ENCODE measurements at regions not wholly inside any gene's neighbourhood (a gene's known extent, or its start where the extent isn't known, plus 50 kb on each side); places are given as distances from the start of the nearest gene placed in this dataset.

DNA sequence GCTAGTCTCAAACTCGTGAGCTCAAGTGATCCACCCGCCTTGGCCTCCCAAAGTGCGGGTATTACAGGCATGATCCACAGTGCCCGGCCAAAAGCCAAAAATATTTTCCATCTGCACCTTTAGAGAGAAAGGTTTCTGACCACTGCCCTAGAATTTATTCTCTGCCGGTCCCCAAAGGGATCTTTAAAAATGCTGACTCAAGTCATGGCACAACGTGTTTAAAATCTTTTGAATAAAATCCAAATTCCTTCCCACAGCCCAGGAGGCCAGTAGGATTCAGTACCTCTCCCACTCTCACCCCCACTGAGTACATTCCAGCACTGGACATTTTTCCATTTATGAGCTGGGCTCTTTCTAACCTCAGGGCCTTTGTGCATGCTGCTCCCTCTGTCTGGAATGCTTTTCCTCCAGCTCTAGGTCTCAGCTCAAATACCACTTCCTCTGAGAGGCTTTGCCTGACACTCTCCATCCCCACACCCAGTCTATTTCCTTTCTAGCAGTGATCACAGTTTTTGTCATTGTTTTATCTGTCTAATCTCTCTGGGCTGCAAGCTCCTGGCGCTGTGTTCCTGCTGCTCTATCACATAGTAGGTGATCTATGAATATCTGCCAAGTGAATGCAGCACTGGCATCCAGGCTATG, 502.9 kb downstream of the SHQ1 start:
- Histone ChIP-seq H3K4me3 (ENCODE audit: insufficient read depth, low read depth, low read length, poor library complexity, severe bottlenecking) (no peak overlapping the region), H3K9me3 (ENCODE audit: control insufficient read depth, low read length) (no peaks in the 10 kb centered on the region), H3K27ac (ENCODE audit: insufficient read depth, low read length, poor library complexity, severe bottlenecking) (no peak overlapping the region), H3K36me3 (ENCODE audit: control insufficient read depth, insufficient read depth, low read length) (no peaks in the 10 kb centered on the region), H3K27me3 (replicated peaks; ENCODE audit: control insufficient read depth, insufficient read depth, low read length, poor library complexity, severe bottlenecking) (no peaks in the 10 kb centered on the region), H3K4me1 (ENCODE audit: control insufficient read depth, insufficient read depth, low read length, poor library complexity, severe bottlenecking) (peaks cover 31% of the 10 kb centered on the region)
- DNase-seq: no peak

- no peak overlapping the region for H3K27ac ChIP-seq (ENCODE audit: insufficient read depth, low read length, poor library complexity, severe bottlenecking)
- H3K27me3 ChIP-seq (replicated peaks; ENCODE audit: control insufficient read depth, insufficient read depth, low read length, poor library complexity, severe bottlenecking): no peaks in the 10 kb centered on the region
- no peak for DNase-seq
- H3K9me3 ChIP-seq (ENCODE audit: control insufficient read depth, low read length): no peaks in the 10 kb centered on the region
- H3K4me3 ChIP-seq (ENCODE audit: insufficient read depth, low read depth, low read length, poor library complexity, severe bottlenecking): no peak overlapping the region
- H3K36me3 ChIP-seq (ENCODE audit: control insufficient read depth, insufficient read depth, low read length): no peaks in the 10 kb centered on the region
- H3K4me1 ChIP-seq (ENCODE audit: control insufficient read depth, insufficient read depth, low read length, poor library complexity, severe bottlenecking): peaks cover 31% of the 10 kb centered on the region
Observed at GRCh38 chr3:72344647-72345046, 503.6 kb downstream of the SHQ1 start.

DNA sequence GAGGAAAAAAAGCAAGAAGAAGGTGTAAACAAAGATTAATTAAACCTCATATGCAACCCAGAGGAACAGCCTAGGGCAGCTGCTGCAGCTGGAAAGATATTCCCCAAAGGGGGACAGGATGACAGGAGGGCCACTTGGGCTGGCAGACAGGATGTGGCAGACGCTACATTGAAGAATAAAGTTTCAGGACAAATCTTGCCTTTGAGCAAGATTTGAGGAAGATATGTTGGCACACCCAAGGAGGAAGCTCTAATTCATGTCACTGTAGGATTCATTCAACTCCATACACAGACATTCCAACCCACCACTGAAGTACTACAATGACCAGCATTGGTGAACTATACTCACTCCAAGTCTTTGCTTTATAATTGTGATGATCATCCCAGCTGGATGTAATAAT, 504.0 kb downstream of the SHQ1 start:
- H3K27me3 ChIP-seq (replicated peaks; ENCODE audit: control insufficient read depth, insufficient read depth, low read length, poor library complexity, severe bottlenecking): no peaks in the 10 kb centered on the region
- H3K4me3 ChIP-seq (ENCODE audit: insufficient read depth, low read depth, low read length, poor library complexity, severe bottlenecking): no peak overlapping the region
- H3K36me3 ChIP-seq (ENCODE audit: control insufficient read depth, insufficient read depth, low read length): no peaks in the 10 kb centered on the region
- no peaks in the 10 kb centered on the region for H3K9me3 ChIP-seq (ENCODE audit: control insufficient read depth, low read length)
- no peak for DNase-seq
- no peak overlapping the region for H3K27ac ChIP-seq (ENCODE audit: insufficient read depth, low read length, poor library complexity, severe bottlenecking)
- peaks cover 31% of the 10 kb centered on the region for H3K4me1 ChIP-seq (ENCODE audit: control insufficient read depth, insufficient read depth, low read length, poor library complexity, severe bottlenecking)

DNA sequence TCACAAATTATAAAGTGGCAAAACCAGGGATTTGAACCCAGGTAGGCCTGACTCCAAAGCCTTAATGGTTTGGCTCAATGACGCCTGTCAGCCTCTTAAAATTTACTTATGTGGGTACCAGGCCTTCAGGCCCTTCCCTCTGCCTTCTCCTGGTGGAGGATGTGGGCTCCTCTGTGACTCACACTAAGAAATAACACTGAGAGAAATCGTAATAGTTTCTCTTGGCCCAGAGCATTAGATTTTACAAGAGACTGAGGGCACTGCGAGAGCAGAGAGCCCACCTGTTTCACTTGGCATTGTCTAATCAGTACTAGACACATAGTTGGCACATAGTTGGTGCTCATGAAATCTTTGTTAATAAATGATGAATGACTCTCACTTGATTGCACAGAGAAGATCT, 505.2 kb downstream of the SHQ1 start:
- DNase-seq: no peak
- Histone ChIP-seq H3K27ac (ENCODE audit: insufficient read depth, low read length, poor library complexity, severe bottlenecking) (no peak overlapping the region), H3K4me1 (ENCODE audit: control insufficient read depth, insufficient read depth, low read length, poor library complexity, severe bottlenecking) (peaks cover 29% of the 10 kb centered on the region), H3K9me3 (ENCODE audit: control insufficient read depth, low read length) (no peaks in the 10 kb centered on the region), H3K4me3 (ENCODE audit: insufficient read depth, low read depth, low read length, poor library complexity, severe bottlenecking) (no peak overlapping the region), H3K36me3 (ENCODE audit: control insufficient read depth, insufficient read depth, low read length) (no peaks in the 10 kb centered on the region), H3K27me3 (replicated peaks; ENCODE audit: control insufficient read depth, insufficient read depth, low read length, poor library complexity, severe bottlenecking) (no peaks in the 10 kb centered on the region)

DNA sequence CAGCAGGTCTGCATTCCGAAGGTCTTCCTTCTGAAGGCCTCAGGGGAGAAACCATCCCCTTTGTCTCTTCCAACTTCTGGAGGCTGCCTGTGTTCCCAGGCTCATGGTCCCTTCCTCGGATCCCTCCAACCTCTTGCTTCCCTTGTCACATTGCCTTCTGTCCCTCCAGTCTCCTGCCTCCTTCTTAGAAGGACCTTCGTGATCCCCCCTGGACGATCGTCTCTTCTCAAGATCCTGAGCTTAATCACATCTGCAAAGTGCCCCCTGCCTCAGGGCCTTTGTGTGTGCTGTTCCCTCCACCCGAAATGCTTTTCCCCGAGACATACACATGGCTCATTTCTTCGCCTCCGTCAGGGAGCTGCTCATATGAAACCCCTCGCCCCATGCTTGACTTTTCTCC, 505.8 kb downstream of the SHQ1 start:
- Histone ChIP-seq H3K4me1 (ENCODE audit: control insufficient read depth, insufficient read depth, low read length, poor library complexity, severe bottlenecking) (peaks cover 29% of the 10 kb centered on the region), H3K36me3 (ENCODE audit: control insufficient read depth, insufficient read depth, low read length) (no peaks in the 10 kb centered on the region), H3K27ac (ENCODE audit: insufficient read depth, low read length, poor library complexity, severe bottlenecking) (no peak overlapping the region), H3K27me3 (replicated peaks; ENCODE audit: control insufficient read depth, insufficient read depth, low read length, poor library complexity, severe bottlenecking) (no peaks in the 10 kb centered on the region), H3K4me3 (ENCODE audit: insufficient read depth, low read depth, low read length, poor library complexity, severe bottlenecking) (no peak overlapping the region), H3K9me3 (ENCODE audit: control insufficient read depth, low read length) (no peaks in the 10 kb centered on the region)
- DNase-seq: no peak

- Histone ChIP-seq H3K27me3 (replicated peaks; ENCODE audit: control insufficient read depth, insufficient read depth, low read length, poor library complexity, severe bottlenecking) (no peaks in the 10 kb centered on the region), H3K27ac (ENCODE audit: insufficient read depth, low read length, poor library complexity, severe bottlenecking) (no peak overlapping the region), H3K4me1 (ENCODE audit: control insufficient read depth, insufficient read depth, low read length, poor library complexity, severe bottlenecking) (peaks cover 28% of the 10 kb centered on the region), H3K36me3 (ENCODE audit: control insufficient read depth, insufficient read depth, low read length) (no peaks in the 10 kb centered on the region), H3K9me3 (ENCODE audit: control insufficient read depth, low read length) (no peaks in the 10 kb centered on the region), H3K4me3 (ENCODE audit: insufficient read depth, low read depth, low read length, poor library complexity, severe bottlenecking) (no peak overlapping the region)
- no peak for DNase-seq
Observed at GRCh38 chr3:72341920-72342319, 506.3 kb downstream of the SHQ1 start.

- no peak for DNase-seq
- H3K9me3 ChIP-seq (ENCODE audit: control insufficient read depth, low read length): no peaks in the 10 kb centered on the region
- no peaks in the 10 kb centered on the region for H3K36me3 ChIP-seq (ENCODE audit: control insufficient read depth, insufficient read depth, low read length)
- H3K27ac ChIP-seq (ENCODE audit: insufficient read depth, low read length, poor library complexity, severe bottlenecking): no peak overlapping the region
- H3K4me3 ChIP-seq (ENCODE audit: insufficient read depth, low read depth, low read length, poor library complexity, severe bottlenecking): no peak overlapping the region
- peaks cover 23% of the 10 kb centered on the region for H3K4me1 ChIP-seq (ENCODE audit: control insufficient read depth, insufficient read depth, low read length, poor library complexity, severe bottlenecking)
- H3K27me3 ChIP-seq (replicated peaks; ENCODE audit: control insufficient read depth, insufficient read depth, low read length, poor library complexity, severe bottlenecking): no peaks in the 10 kb centered on the region
Observed at GRCh38 chr3:72341380-72341770, 506.9 kb downstream of the SHQ1 start.

- no peak for DNase-seq
- H3K4me1 ChIP-seq (ENCODE audit: control insufficient read depth, insufficient read depth, low read length, poor library complexity, severe bottlenecking): peaks cover 16% of the 10 kb centered on the region
Observed at GRCh38 chr3:72340476-72341379, 507.5 kb downstream of the SHQ1 start.

GRCh38 chr3:72340056-72340455, 508.2 kb downstream of the SHQ1 start:
- Histone ChIP-seq H3K9me3 (ENCODE audit: control insufficient read depth, low read length) (no peaks in the 10 kb centered on the region), H3K4me1 (ENCODE audit: control insufficient read depth, insufficient read depth, low read length, poor library complexity, severe bottlenecking) (peaks cover 10% of the 10 kb centered on the region)
- DNase-seq: no peak

More at GRCh38 chr3:72340476-72341379, 507.5 kb downstream of the SHQ1 start:
- Histone ChIP-seq H3K36me3 (ENCODE audit: control insufficient read depth, insufficient read depth, low read length) (no peaks in the 10 kb centered on the region), H3K9me3 (ENCODE audit: control insufficient read depth, low read length) (no peaks in the 10 kb centered on the region), H3K27ac (ENCODE audit: insufficient read depth, low read length, poor library complexity, severe bottlenecking) (no peak overlapping the region), H3K27me3 (replicated peaks; ENCODE audit: control insufficient read depth, insufficient read depth, low read length, poor library complexity, severe bottlenecking) (no peaks in the 10 kb centered on the region), H3K4me3 (ENCODE audit: insufficient read depth, low read depth, low read length, poor library complexity, severe bottlenecking) (no peak overlapping the region)

GRCh38 chr3:72339670-72340030, 508.6 kb downstream of the SHQ1 start:
- Histone ChIP-seq H3K36me3 (ENCODE audit: control insufficient read depth, insufficient read depth, low read length) (no peaks in the 10 kb centered on the region), H3K27me3 (replicated peaks; ENCODE audit: control insufficient read depth, insufficient read depth, low read length, poor library complexity, severe bottlenecking) (no peaks in the 10 kb centered on the region), H3K9me3 (ENCODE audit: control insufficient read depth, low read length) (no peaks in the 10 kb centered on the region), H3K27ac (ENCODE audit: insufficient read depth, low read length, poor library complexity, severe bottlenecking) (no peak overlapping the region), H3K4me1 (ENCODE audit: control insufficient read depth, insufficient read depth, low read length, poor library complexity, severe bottlenecking) (peaks cover 8% of the 10 kb centered on the region), H3K4me3 (ENCODE audit: insufficient read depth, low read depth, low read length, poor library complexity, severe bottlenecking) (no peak overlapping the region)
- no peak for DNase-seq

More at GRCh38 chr3:72340056-72340455, 508.2 kb downstream of the SHQ1 start:
- Histone ChIP-seq H3K27me3 (replicated peaks; ENCODE audit: control insufficient read depth, insufficient read depth, low read length, poor library complexity, severe bottlenecking) (no peaks in the 10 kb centered on the region), H3K4me3 (ENCODE audit: insufficient read depth, low read depth, low read length, poor library complexity, severe bottlenecking) (no peak overlapping the region), H3K36me3 (ENCODE audit: control insufficient read depth, insufficient read depth, low read length) (no peaks in the 10 kb centered on the region), H3K27ac (ENCODE audit: insufficient read depth, low read length, poor library complexity, severe bottlenecking) (no peak overlapping the region)
